H1 (cell line): ENCODE measurements at regions not wholly inside any gene's neighbourhood (a gene's known extent, or its start where the extent isn't known, plus 50 kb on each side); places are given as distances from the start of the nearest gene placed in this dataset.

Experiments used
- CTCF ChIA-PET: fragments of 300-600 bp; sonication (Branson Sonifier 250); formaldehyde crosslinking; loops from one replicate; lab custom pipeline; 2021; ENCODE audit not compliant: partially characterized antibody; lab: Charles Lee
- POLR2A ChIA-PET: fragments of 300-600 bp; sonication (Branson Sonifier 250); formaldehyde crosslinking; loops from one replicate; lab custom pipeline; 2021; ENCODE audit warnings: inconsistent platforms; ENCODE audit not compliant: partially characterized antibody; lab: Charles Lee
- DNase-seq, 2 experiments: peaks; one replicate each; pipeline versions ENCODE4 v3.0.0 to v3.0.0-alpha.2; 2010 to 2022; ENCODE audit warnings: low spot score in 2 of 2, low read depth in 1 of 2, mixed read lengths in 1 of 2
- FAIRE-seq: peaks from 2 replicates; lab custom pipeline; 2011; peaks lifted over from hg19 to GRCh38; lab: Jason Lieb, UNC
- H2AFZ ChIP-seq: 2 replicates; pipeline ENCODE4 v1.8.1; 2012; ENCODE audit warnings: low read length, inconsistent platforms
- H2AK5ac ChIP-seq: 2 replicates; pipeline ENCODE4 v1.6.1; 2013; ENCODE audit warnings: low read depth, low read length
- H2BK120ac ChIP-seq: replicated peaks from 2 replicates; pipeline ENCODE3; 2013; ENCODE audit warnings: low read depth, low read length, inconsistent platforms
- H2BK12ac ChIP-seq: 2 replicates; pipeline ENCODE4 v1.6.1; 2013; ENCODE audit warnings: low read depth, low read length
- H2BK15ac ChIP-seq: 2 replicates; pipeline ENCODE4 v1.6.1; 2013; ENCODE audit warnings: low read length
- H2BK20ac ChIP-seq: 2 replicates; pipeline ENCODE4 v1.6.1; 2013; ENCODE audit warnings: low read length
- H2BK5ac ChIP-seq: 2 replicates; pipeline ENCODE4 v1.6.1; 2013; ENCODE audit warnings: low read depth, low read length
- H3K14ac ChIP-seq: 2 replicates; pipeline ENCODE4 v1.6.1; 2013; ENCODE audit warnings: inconsistent platforms; ENCODE audit not compliant: insufficient read length
- H3K18ac ChIP-seq: 2 replicates; pipeline ENCODE4 v1.6.1; 2013; ENCODE audit warnings: low read length; ENCODE audit errors: extremely low read depth
- H3K23ac ChIP-seq: 2 replicates; pipeline ENCODE4 v1.6.1; 2013; ENCODE audit warnings: inconsistent platforms; ENCODE audit not compliant: insufficient read length
- H3K23me2 ChIP-seq: 2 replicates; pipeline ENCODE4 v1.6.1; 2013; ENCODE audit warnings: low read depth, low read length
- H3K27ac ChIP-seq: 2 replicates; pipeline ENCODE4 v1.6.1; 2011; ENCODE audit warnings: low read depth, low read length, inconsistent platforms
- H3K27me3 ChIP-seq, 4 experiments: replicated peaks in 1 of 4; 1 replicate in 1 of 4; 2 replicates in 3 of 4; pipeline versions ENCODE4 v1.6.1 to v1.8.1; 2011 to 2013; ENCODE audit warnings: low read length in 3 of 4, mild to moderate bottlenecking in 3 of 4, inconsistent platforms in 2 of 4, mixed read lengths in 2 of 4, moderate library complexity in 1 of 4; ENCODE audit not compliant: control insufficient read depth in 3 of 4, insufficient read depth in 3 of 4; ENCODE audit errors: extremely low read depth in 1 of 4
- H3K36me3 ChIP-seq, 4 experiments: 2 replicates each; pipeline versions ENCODE4 v1.6.1 to v1.8.1; 2011 to 2013; ENCODE audit warnings: mild to moderate bottlenecking in 4 of 4, low read length in 3 of 4, moderate library complexity in 2 of 4, control low read depth in 1 of 4, inconsistent platforms in 1 of 4; ENCODE audit not compliant: insufficient read depth in 4 of 4, control insufficient read depth in 2 of 4
- H3K4ac ChIP-seq: replicated peaks from 2 replicates; pipeline ENCODE3; 2013; ENCODE audit warnings: low read length, low read depth, mixed read lengths, inconsistent platforms; ENCODE audit not compliant: insufficient read length
- H3K4me1 ChIP-seq, 4 experiments: replicated peaks in 1 of 4; 1 replicate in 1 of 4; 2 replicates in 3 of 4; pipeline versions ENCODE4 v1.6.1 to v1.8.1; 2011 to 2013; ENCODE audit warnings: low read length in 3 of 4, inconsistent platforms in 2 of 4, mixed read lengths in 1 of 4; ENCODE audit not compliant: insufficient read depth in 4 of 4, control insufficient read depth in 3 of 4
- H3K4me2 ChIP-seq, 2 experiments: 2 replicates each; pipeline versions ENCODE4 v1.6.1 to v1.8.1; 2011 to 2013; ENCODE audit warnings: low read depth in 2 of 2, low read length in 2 of 2, control low read depth in 1 of 2, inconsistent platforms in 1 of 2, mild to moderate bottlenecking in 1 of 2; ENCODE audit not compliant: insufficient read depth in 1 of 2
- H3K4me3 ChIP-seq, 4 experiments: fragments of 200-600, 300-600 bp in 1 of 4; sonication (generic), shearing (Covaris generic), sonication (Bioruptor Twin) in 1 of 4; 2 replicates each; pipeline versions ENCODE4 v1.5.1 to v1.8.1; 2011 to 2016; ENCODE audit warnings: low read length in 4 of 4, low read depth in 3 of 4, control low read depth in 2 of 4, inconsistent platforms in 2 of 4, mild to moderate bottlenecking in 2 of 4, mixed read lengths in 1 of 4, moderate library complexity in 1 of 4; ENCODE audit not compliant: insufficient read depth in 2 of 4; ENCODE audit errors: extremely low read depth in 1 of 4
- H3K56ac ChIP-seq: replicated peaks from 2 replicates; pipeline ENCODE3; 2013; ENCODE audit warnings: low read depth, mild to moderate bottlenecking, mixed read lengths, low read length, inconsistent platforms; ENCODE audit not compliant: insufficient read length
- H3K79me1 ChIP-seq: 2 replicates; pipeline ENCODE4 v1.6.1; 2013; ENCODE audit warnings: low read depth, low read length, control low read depth
- H3K79me2 ChIP-seq, 2 experiments: 2 replicates each; pipeline versions ENCODE4 v1.6.1 to v1.8.1; 2012 to 2013; ENCODE audit warnings: low read length in 2 of 2, mild to moderate bottlenecking in 2 of 2, inconsistent platforms in 1 of 2; ENCODE audit not compliant: insufficient read depth in 2 of 2, control insufficient read depth in 1 of 2
- H3K9ac ChIP-seq, 4 experiments: replicated peaks in 1 of 4; 1 replicate in 1 of 4; 2 replicates in 3 of 4; pipeline versions ENCODE4 v1.6.1 to v1.8.1; 2011 to 2013; ENCODE audit warnings: low read depth in 3 of 4, low read length in 3 of 4, control low read depth in 2 of 4, mild to moderate bottlenecking in 2 of 4, moderate library complexity in 2 of 4, inconsistent platforms in 1 of 4; ENCODE audit errors: extremely low read depth in 1 of 4
- H3K9me3 ChIP-seq, 2 experiments: 2 replicates each; pipeline versions ENCODE4 v1.6.1 to v1.8.1; 2012 to 2013; ENCODE audit warnings: mild to moderate bottlenecking in 2 of 2, moderate library complexity in 2 of 2, control low read depth in 1 of 2, inconsistent platforms in 1 of 2, low read depth in 1 of 2, low read length in 1 of 2, mixed read lengths in 1 of 2; ENCODE audit not compliant: insufficient read depth in 2 of 2
- H4K20me1 ChIP-seq, 2 experiments: replicated peaks in 1 of 2; 2 replicates each; pipeline versions ENCODE3 to v1.8.1; 2011 to 2013; ENCODE audit warnings: inconsistent platforms in 2 of 2, low read length in 2 of 2, mild to moderate bottlenecking in 1 of 2; ENCODE audit not compliant: insufficient read depth in 2 of 2, control insufficient read depth in 1 of 2
- H4K5ac ChIP-seq: 2 replicates; pipeline ENCODE4 v1.6.1; 2013; ENCODE audit warnings: low read length, low read depth, mixed read lengths, inconsistent platforms; ENCODE audit not compliant: insufficient read length
- H4K8ac ChIP-seq: 2 replicates; pipeline ENCODE4 v1.8.0; 2013; ENCODE audit warnings: mild to moderate bottlenecking, moderate library complexity, low read length, inconsistent platforms; ENCODE audit not compliant: insufficient read depth; ENCODE audit errors: extremely low read depth
- H4K91ac ChIP-seq: replicated peaks from 2 replicates; pipeline ENCODE3; 2013; ENCODE audit warnings: low read length, mixed read lengths, inconsistent platforms; ENCODE audit not compliant: insufficient read length
- WGBS, 2 experiments: shearing (Covaris generic) in 1 of 2; methylation state at CpG; one replicate each; pipeline versions ENCODE4 v1.1.6 to v1.1.7; 2013 to 2015; ENCODE audit warnings: low lambda C conversion rate in 2 of 2, mixed read lengths in 2 of 2, inconsistent platforms in 1 of 2, low coverage in 1 of 2, missing lambda C conversion rate in 1 of 2; ENCODE audit not compliant: insufficient replicate concordance in 2 of 2, insufficient coverage in 1 of 2, insufficient read length in 1 of 2; ENCODE audit errors: extremely low coverage in 1 of 2, missing lambda C conversion rate in 1 of 2; 5-methylcytosine and 5-hydroxymethylcytosine counted together
- TF ChIP-seq, protein P1 (sequence below), 3 experiments: IDR thresholded peaks; 1 replicate in 2 of 3; 2 replicates in 1 of 3; pipeline versions ENCODE4 v1.5.1 to v1.6.1; 2011; ENCODE audit warnings: low read length in 3 of 3, mild to moderate bottlenecking in 3 of 3, inconsistent platforms in 2 of 3, low read depth in 1 of 3, moderate library complexity in 1 of 3; ENCODE audit not compliant: insufficient read depth in 1 of 3; ENCODE audit errors: control extremely low read depth in 1 of 3

DNA sequence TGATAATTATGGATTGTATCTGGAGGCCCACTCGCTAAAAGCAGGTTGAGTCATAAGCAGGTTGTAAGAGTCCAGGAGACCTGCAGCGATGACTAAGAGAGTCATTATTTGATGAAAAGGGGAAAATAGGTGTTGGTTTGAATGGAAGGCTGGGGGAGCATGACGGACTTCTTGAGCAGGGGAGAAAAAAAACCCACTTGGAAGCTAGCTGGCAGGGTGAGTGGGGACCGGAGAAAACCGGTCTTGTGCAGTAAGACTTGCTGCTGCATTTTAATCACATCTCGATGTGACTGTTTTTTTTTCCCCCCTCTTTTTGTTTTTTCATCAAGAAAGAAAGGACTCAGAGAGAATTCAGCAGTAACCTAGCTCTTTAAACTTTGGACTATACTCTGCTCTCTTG, 90.0 kb downstream of the IGSF1 start:
- H3K9me3 ChIP-seq: no peaks in the 10 kb centered on the region
- H3K79me1 ChIP-seq: no peaks in the 10 kb centered on the region
- no peak overlapping the region for H3K56ac ChIP-seq
- H3K14ac ChIP-seq: no peak overlapping the region
- H3K4me3 ChIP-seq: no peak overlapping the region
- peak; percentile 68 for FAIRE-seq
- H4K5ac ChIP-seq: no peak overlapping the region
- no peaks in the 10 kb centered on the region for H4K20me1 ChIP-seq
- H3K79me2 ChIP-seq: no peaks in the 10 kb centered on the region
- H3K36me3 ChIP-seq: no peaks in the 10 kb centered on the region
- ChIA-PET POLR2A (no interaction called here), CTCF (no interaction called here)
- H2BK15ac ChIP-seq: no peak overlapping the region
- H2BK120ac ChIP-seq: no peak overlapping the region
- peaks cover 0 to 2% (median 0%) of the 10 kb centered on the region in 4 experiments; a peak in 1 of 7 replicates for H3K4me1 ChIP-seq
- H3K27ac ChIP-seq: no peak overlapping the region
- no peak overlapping the region for H4K8ac ChIP-seq
- no peak overlapping the region for H3K23ac ChIP-seq
- H3K9ac ChIP-seq: no peak overlapping the region
- H2AK5ac ChIP-seq: no peak overlapping the region
- H3K4ac ChIP-seq: no peak overlapping the region
- no peak overlapping the region for H4K91ac ChIP-seq
- H2BK20ac ChIP-seq: no peak overlapping the region
- H3K4me2 ChIP-seq: no peak overlapping the region
- no peak overlapping the region for H2BK12ac ChIP-seq
- H3K27me3 ChIP-seq: no peaks in the 10 kb centered on the region
- no peak for DNase-seq
- H3K18ac ChIP-seq: no peak overlapping the region
- H2BK5ac ChIP-seq: no peak overlapping the region
- 87% methylated on average over 3 of the region's 6 CpGs; no CpG with 5 or more reads in 1 of the 2 experiments for WGBS, 2 experiments
- no peak overlapping the region for H2AFZ ChIP-seq
- TF ChIP-seq, protein P1, sequence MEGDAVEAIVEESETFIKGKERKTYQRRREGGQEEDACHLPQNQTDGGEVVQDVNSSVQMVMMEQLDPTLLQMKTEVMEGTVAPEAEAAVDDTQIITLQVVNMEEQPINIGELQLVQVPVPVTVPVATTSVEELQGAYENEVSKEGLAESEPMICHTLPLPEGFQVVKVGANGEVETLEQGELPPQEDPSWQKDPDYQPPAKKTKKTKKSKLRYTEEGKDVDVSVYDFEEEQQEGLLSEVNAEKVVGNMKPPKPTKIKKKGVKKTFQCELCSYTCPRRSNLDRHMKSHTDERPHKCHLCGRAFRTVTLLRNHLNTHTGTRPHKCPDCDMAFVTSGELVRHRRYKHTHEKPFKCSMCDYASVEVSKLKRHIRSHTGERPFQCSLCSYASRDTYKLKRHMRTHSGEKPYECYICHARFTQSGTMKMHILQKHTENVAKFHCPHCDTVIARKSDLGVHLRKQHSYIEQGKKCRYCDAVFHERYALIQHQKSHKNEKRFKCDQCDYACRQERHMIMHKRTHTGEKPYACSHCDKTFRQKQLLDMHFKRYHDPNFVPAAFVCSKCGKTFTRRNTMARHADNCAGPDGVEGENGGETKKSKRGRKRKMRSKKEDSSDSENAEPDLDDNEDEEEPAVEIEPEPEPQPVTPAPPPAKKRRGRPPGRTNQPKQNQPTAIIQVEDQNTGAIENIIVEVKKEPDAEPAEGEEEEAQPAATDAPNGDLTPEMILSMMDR (IDR thresholded peaks at IDR 0.05; ENCODE audit: control extremely low read depth in 1 of 3, insufficient read depth in 1 of 3, low read depth in 1 of 3, low read length in 3 of 3): no peak
- no peaks in the 10 kb centered on the region for H3K23me2 ChIP-seq
